Testis (tissue), 2 donors: ENCODE measurements at regions not wholly inside any gene's neighbourhood (a gene's known extent, or its start where the extent isn't known, plus 50 kb on each side); places are given as distances from the start of the nearest gene placed in this dataset.

ENCODE experiments used
- CTCF ChIP-seq, 3 experiments: fragments of 450-650 bp in 2 of 3; fragments of 200-600 bp in 1 of 3; sonication (generic) in 1 of 3; IDR thresholded peaks; one replicate each; pipeline ENCODE4 v1.5.1; 2016 to 2019; ENCODE audit warnings: antibody characterized with exemption in 3 of 3, mild to moderate bottlenecking in 2 of 3, moderate library complexity in 1 of 3
- POLR2A ChIP-seq: fragments of 450-650 bp; IDR thresholded peaks from one replicate; pipeline ENCODE4 v1.6.1; 2017; ENCODE audit warnings: antibody characterized with exemption, mild to moderate bottlenecking, moderate library complexity

GRCh38 chr5:38648703-38649291 is 92.4 kb upstream of the LIFR start:
- TF ChIP-seq CTCF (IDR thresholded peaks at IDR 0.05) (no peak), POLR2A (no peak)
